H1 (cell line): ENCODE measurements at regions not wholly inside any gene's neighbourhood (a gene's known extent, or its start where the extent isn't known, plus 50 kb on each side); places are given as distances from the start of the nearest gene placed in this dataset.

Source experiments
- CTCF ChIP-seq, 3 experiments: IDR thresholded peaks; 1 replicate in 2 of 3; 2 replicates in 1 of 3; pipeline versions ENCODE4 v1.5.1 to v1.6.1; 2011; ENCODE audit warnings: low read length in 3 of 3, mild to moderate bottlenecking in 3 of 3, inconsistent platforms in 2 of 3, low read depth in 1 of 3, moderate library complexity in 1 of 3; ENCODE audit not compliant: insufficient read depth in 1 of 3; ENCODE audit errors: control extremely low read depth in 1 of 3
- EZH2 ChIP-seq: fragments of 200-600 bp; sonication (generic); IDR thresholded peaks from 2 replicates; pipeline ENCODE4 v1.7.1; 2012; ENCODE audit warnings: low read depth, mild to moderate bottlenecking, moderate library complexity, low read length, inconsistent platforms; ENCODE audit not compliant: severe bottlenecking
- GABPA ChIP-seq: IDR thresholded peaks from 2 replicates; pipeline ENCODE4 v1.6.1; 2011; ENCODE audit warnings: mild to moderate bottlenecking, low read length, moderate library complexity, borderline replicate concordance; ENCODE audit not compliant: insufficient read depth
- GTF2F1 ChIP-seq: IDR thresholded peaks from 2 replicates; pipeline ENCODE4 v1.6.1; 2012; ENCODE audit warnings: low read depth, low read length, improper control_type of control experiment, borderline replicate concordance
- HDAC6 ChIP-seq: IDR thresholded peaks from one replicate; pipeline ENCODE4 v1.7.1; 2012; ENCODE audit warnings: low read depth, mild to moderate bottlenecking, inconsistent platforms, low read length, moderate library complexity
- POLR2A ChIP-seq, 2 experiments: IDR thresholded peaks; 1 replicate in 1 of 2; 2 replicates in 1 of 2; pipeline ENCODE4 v1.6.1; 2011; ENCODE audit warnings: low read depth in 2 of 2, low read length in 2 of 2, mild to moderate bottlenecking in 2 of 2; ENCODE audit errors: control extremely low read depth in 1 of 2
- POLR2AphosphoS5 ChIP-seq: IDR thresholded peaks from 2 replicates; pipeline ENCODE4 v1.6.1; 2011; ENCODE audit warnings: low read depth, low read length
- RFX5 ChIP-seq: IDR thresholded peaks from 2 replicates; pipeline ENCODE4 v1.6.1; 2011; ENCODE audit warnings: low read depth, low read length, improper control_type of control experiment, borderline replicate concordance
- SP1 ChIP-seq: IDR thresholded peaks from 2 replicates; pipeline ENCODE4 v1.6.1; 2011; ENCODE audit warnings: low read depth, low read length
- ZNF274 ChIP-seq: IDR thresholded peaks from 2 replicates; pipeline ENCODE4 v1.7.0; 2012; ENCODE audit warnings: low read length, borderline replicate concordance; ENCODE audit errors: extremely low read depth

GRCh38 chr7:148514236-148514635 is 76.3 kb upstream of the C7orf33 start:
- TF ChIP-seq SP1, result no peak
- TF ChIP-seq POLR2AphosphoS5, result no peak
- TF ChIP-seq CTCF (IDR thresholded peaks at IDR 0.05; ENCODE audit: control extremely low read depth in 1 of 3, insufficient read depth in 1 of 3, low read depth in 1 of 3, low read length in 3 of 3), result no peak
- TF ChIP-seq ZNF274, result no peak
- no peak for TF ChIP-seq GTF2F1
- no peak for TF ChIP-seq EZH2
- TF ChIP-seq POLR2A (IDR thresholded peaks at IDR 0.05; ENCODE audit: control extremely low read depth in 1 of 2, low read depth in 2 of 2, low read length in 2 of 2), result no peak
- no peak for TF ChIP-seq GABPA
- TF ChIP-seq HDAC6, result no peak
- TF ChIP-seq RFX5, result no peak
